CD4-positive, alpha-beta T cell (primary cell): ENCODE measurements at regions not wholly inside any gene's neighbourhood (a gene's known extent, or its start where the extent isn't known, plus 50 kb on each side); places are given as distances from the start of the nearest gene placed in this dataset.

ENCODE experiments used
- ATAC-seq: fragments of 200-7000 bp; cut with Tn5 transposase; one replicate; pipeline ENCODE4 v1.10.0; 2022; ENCODE audit warnings: mild to moderate bottlenecking; ENCODE audit not compliant: poor library complexity
- CTCF ChIA-PET: fragments of 350-600 bp; sonication (Branson Sonifier 250); formaldehyde crosslinking; loops from one replicate; lab custom pipeline; 2021; ENCODE audit warnings: antibody characterized with exemption, inconsistent platforms; lab: Charles Lee
- POLR2A ChIA-PET: fragments of 350-600 bp; sonication (Branson Sonifier 250); formaldehyde crosslinking; loops from one replicate; lab custom pipeline; 2021; ENCODE audit warnings: antibody characterized with exemption, inconsistent platforms; lab: Charles Lee
- DNase-seq, 14 experiments: peaks; one replicate each; pipeline ENCODE4 v3.0.0-alpha.2; 2013 to 2020; ENCODE audit warnings: mixed read lengths in 2 of 14
- H3K27ac ChIP-seq, 2 donors: one replicate each; pipeline versions ENCODE4 v1.5.1 to v1.7.0; 2013; ENCODE audit warnings: low read length in 2 of 2, low read depth in 1 of 2, mild to moderate bottlenecking in 1 of 2
- H3K27me3 ChIP-seq, 2 experiments: 1 replicate in 1 of 2; 2 replicates in 1 of 2; pipeline versions ENCODE4 v1.6.1 to v1.7.0; 2013; ENCODE audit warnings: low read length in 2 of 2, control low read depth in 1 of 2, mild to moderate bottlenecking in 1 of 2, moderate library complexity in 1 of 2; ENCODE audit not compliant: insufficient read depth in 2 of 2, control insufficient read depth in 1 of 2
- H3K36me3 ChIP-seq: one replicate; pipeline ENCODE4 v1.6.1; 2013; ENCODE audit warnings: low read length, control low read depth; ENCODE audit not compliant: insufficient read depth
- H3K4me1 ChIP-seq: one replicate; pipeline ENCODE4 v1.6.1; 2013; ENCODE audit warnings: low read length, control low read depth; ENCODE audit not compliant: insufficient read depth
- H3K4me3 ChIP-seq: one replicate; pipeline ENCODE4 v1.5.1; 2013; ENCODE audit warnings: mild to moderate bottlenecking, low read length, moderate library complexity
- H3K9me3 ChIP-seq, 2 experiments: 1 replicate in 1 of 2; 2 replicates in 1 of 2; pipeline versions ENCODE4 v1.6.1 to v1.7.0; 2013; ENCODE audit warnings: low read length in 2 of 2, mild to moderate bottlenecking in 2 of 2, control low read depth in 1 of 2, moderate library complexity in 1 of 2; ENCODE audit not compliant: control insufficient read depth in 1 of 2, insufficient read depth in 1 of 2
- H3K27ac Mint-ChIP-seq: one replicate; pipeline ENCODE4 v1.8.0; 2020; ENCODE audit warnings: mixed read lengths
- H3K27me3 Mint-ChIP-seq: one replicate; pipeline ENCODE4 v1.8.0; 2021; ENCODE audit warnings: mixed read lengths
- H3K36me3 Mint-ChIP-seq: one replicate; pipeline ENCODE4 v1.8.0; 2021; ENCODE audit warnings: low read depth, mixed read lengths
- H3K4me1 Mint-ChIP-seq: one replicate; pipeline ENCODE4 v1.8.0; 2021; ENCODE audit warnings: low read depth, mixed read lengths
- H3K4me3 Mint-ChIP-seq: one replicate; pipeline ENCODE4 v1.8.0; 2020; ENCODE audit warnings: mild to moderate bottlenecking, mixed read lengths
- H3K9me3 Mint-ChIP-seq: one replicate; pipeline ENCODE4 v1.8.0; 2020; ENCODE audit warnings: mixed read lengths
- intact Hi-C, 2 experiments: fragments of 100-400 bp; cut with DNase I in 1 of 2; cut with micrococcal nuclease in 1 of 2; formaldehyde crosslinking; loops; one replicate each; pipeline versions ENCODE4 v1.15.1 to v1.9.0; 2023 to 2025; cut with DNase I, micrococcal nuclease
- TF ChIP-seq, protein P1 (sequence below): fragments of 200-600 bp; IDR thresholded peaks from one replicate; pipeline ENCODE4 v1.8.0; 2022; ENCODE audit warnings: antibody characterized with exemption, mild to moderate bottlenecking

DNA sequence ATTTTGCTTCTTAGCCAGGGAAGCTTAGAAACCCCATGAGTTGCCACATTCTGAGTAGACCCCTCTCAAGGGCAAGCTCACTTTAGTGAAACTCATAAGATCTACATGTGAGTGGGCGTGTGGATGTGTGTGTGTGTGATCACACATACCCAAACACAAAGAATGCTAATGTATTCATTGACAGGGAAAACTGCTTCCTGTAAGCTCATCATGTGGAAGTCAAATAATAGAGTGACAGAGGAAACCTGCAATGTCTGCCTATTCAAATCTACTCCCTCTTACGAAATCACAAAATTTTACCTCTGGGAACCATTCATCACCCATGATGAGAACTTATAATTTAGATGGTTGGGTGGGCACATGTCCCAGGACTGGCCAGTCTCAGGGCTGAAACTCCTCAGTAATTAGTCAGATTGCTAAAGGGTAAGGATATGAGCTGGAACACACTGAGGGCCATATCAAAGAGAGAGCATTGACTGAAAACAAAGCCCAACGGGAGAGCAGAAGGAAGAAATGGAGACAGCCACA is 94.5 kb upstream of the CCDC150 start:
- Histone ChIP-seq H3K36me3 (no peaks in the 10 kb centered on the region), H3K27ac (no peak overlapping the region), H3K27me3 (no peaks in the 10 kb centered on the region), H3K9me3 (no peaks in the 10 kb centered on the region), H3K4me3 (no peak overlapping the region), H3K4me1 (no peaks in the 10 kb centered on the region)
- no peak overlapping the region for H3K27ac Mint-ChIP-seq
- ChIA-PET CTCF (no interaction called here), POLR2A (no interaction called here)
- H3K36me3 Mint-ChIP-seq, result no peaks in the 10 kb centered on the region
- peaks cover 34% of the 10 kb centered on the region for H3K27me3 Mint-ChIP-seq
- DNase-seq (no peak), ATAC-seq (no peak)
- H3K9me3 Mint-ChIP-seq, result no peaks in the 10 kb centered on the region
- H3K4me3 Mint-ChIP-seq, result no peak overlapping the region
- intact Hi-C loops, result no loop called here
- no peaks in the 10 kb centered on the region for H3K4me1 Mint-ChIP-seq
- TF ChIP-seq, protein P1, sequence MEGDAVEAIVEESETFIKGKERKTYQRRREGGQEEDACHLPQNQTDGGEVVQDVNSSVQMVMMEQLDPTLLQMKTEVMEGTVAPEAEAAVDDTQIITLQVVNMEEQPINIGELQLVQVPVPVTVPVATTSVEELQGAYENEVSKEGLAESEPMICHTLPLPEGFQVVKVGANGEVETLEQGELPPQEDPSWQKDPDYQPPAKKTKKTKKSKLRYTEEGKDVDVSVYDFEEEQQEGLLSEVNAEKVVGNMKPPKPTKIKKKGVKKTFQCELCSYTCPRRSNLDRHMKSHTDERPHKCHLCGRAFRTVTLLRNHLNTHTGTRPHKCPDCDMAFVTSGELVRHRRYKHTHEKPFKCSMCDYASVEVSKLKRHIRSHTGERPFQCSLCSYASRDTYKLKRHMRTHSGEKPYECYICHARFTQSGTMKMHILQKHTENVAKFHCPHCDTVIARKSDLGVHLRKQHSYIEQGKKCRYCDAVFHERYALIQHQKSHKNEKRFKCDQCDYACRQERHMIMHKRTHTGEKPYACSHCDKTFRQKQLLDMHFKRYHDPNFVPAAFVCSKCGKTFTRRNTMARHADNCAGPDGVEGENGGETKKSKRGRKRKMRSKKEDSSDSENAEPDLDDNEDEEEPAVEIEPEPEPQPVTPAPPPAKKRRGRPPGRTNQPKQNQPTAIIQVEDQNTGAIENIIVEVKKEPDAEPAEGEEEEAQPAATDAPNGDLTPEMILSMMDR, result no peak

DNA sequence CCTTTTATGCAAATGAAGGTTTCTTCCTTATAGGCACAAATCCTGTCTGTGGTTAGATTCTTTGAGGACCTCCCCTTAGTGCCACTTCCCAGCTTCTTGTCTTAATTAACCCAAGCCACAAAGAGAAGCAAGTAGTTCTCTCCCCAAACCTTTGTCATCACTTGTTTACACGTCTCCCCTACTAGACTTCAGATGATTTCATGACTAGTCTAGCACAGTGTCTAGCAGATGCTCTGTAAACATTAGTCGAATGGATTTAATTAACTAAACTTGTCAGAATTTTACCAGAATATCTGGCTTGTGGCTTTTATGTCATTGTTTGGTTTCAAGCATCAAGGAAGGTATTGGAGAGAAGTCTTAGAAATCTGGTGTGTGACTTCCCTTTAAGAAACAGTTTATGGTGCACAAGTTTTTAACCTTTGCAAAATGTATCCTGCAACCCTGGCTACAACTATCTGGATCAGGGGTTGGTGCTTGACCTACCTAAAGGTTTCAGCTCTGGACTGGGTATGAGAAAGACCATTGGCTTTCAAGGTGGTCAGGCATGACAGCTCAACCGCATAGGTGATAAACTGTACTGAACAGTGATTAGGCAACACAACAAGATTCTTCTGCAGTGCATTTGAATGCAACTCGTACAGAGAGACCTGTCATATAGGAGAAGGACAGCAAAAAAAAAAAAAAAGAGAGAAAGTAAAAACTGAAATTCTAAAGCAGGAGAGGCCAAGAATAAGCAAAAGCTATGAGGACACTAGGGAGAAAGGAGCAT is 93.2 kb upstream of the CCDC150 start:
- Histone ChIP-seq H3K4me1 (no peaks in the 10 kb centered on the region), H3K27ac (no peak overlapping the region), H3K9me3 (no peaks in the 10 kb centered on the region), H3K27me3 (no peaks in the 10 kb centered on the region), H3K4me3 (no peak overlapping the region), H3K36me3 (no peaks in the 10 kb centered on the region)
- peaks cover 28% of the 10 kb centered on the region for H3K27me3 Mint-ChIP-seq
- no peaks in the 10 kb centered on the region for H3K4me1 Mint-ChIP-seq
- DNase-seq (no peak), ATAC-seq (no peak)
- intact Hi-C loops, result no loop called here
- no peak overlapping the region for H3K4me3 Mint-ChIP-seq
- TF ChIP-seq, protein P1, result no peak
- no peaks in the 10 kb centered on the region for H3K9me3 Mint-ChIP-seq
- no peak overlapping the region for H3K27ac Mint-ChIP-seq
- no peaks in the 10 kb centered on the region for H3K36me3 Mint-ChIP-seq
- POLR2A ChIA-PET, result no interaction called here
- CTCF ChIA-PET, result no interaction called here

DNA sequence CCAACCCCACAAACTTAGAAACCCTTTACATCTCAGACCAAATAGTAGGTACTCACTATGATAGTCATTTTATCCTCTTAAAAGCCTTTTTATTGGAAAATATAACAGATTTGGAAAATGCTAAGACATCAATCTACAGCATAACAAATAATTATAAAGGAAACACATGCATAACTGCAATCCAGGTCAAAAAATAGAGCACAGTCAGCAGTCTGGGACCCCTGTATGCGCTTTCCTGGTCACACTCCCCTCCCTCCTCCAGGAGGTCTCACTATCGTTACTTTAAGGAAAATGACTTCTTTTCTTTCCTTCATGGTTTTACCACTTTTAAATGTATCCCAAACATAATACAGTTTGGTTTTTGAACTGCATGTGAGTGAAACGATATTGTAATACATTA is 90.5 kb upstream of the CCDC150 start:
- CTCF ChIA-PET, result no interaction called here
- H3K9me3 ChIP-seq, result no peaks in the 10 kb centered on the region
- no peak overlapping the region for H3K4me3 ChIP-seq
- Mint-ChIP-seq H3K27me3 (peaks cover 28% of the 10 kb centered on the region), H3K36me3 (no peaks in the 10 kb centered on the region), H3K4me1 (no peaks in the 10 kb centered on the region), H3K27ac (no peak overlapping the region), H3K9me3 (no peaks in the 10 kb centered on the region), H3K4me3 (no peak overlapping the region)
- intact Hi-C loops, result no loop called here
- TF ChIP-seq, protein P1, result no peak
- POLR2A ChIA-PET, result no interaction called here
- H3K27me3 ChIP-seq, result no peaks in the 10 kb centered on the region
- no peak for DNase-seq
- H3K27ac ChIP-seq, result no peak overlapping the region
- no peak for ATAC-seq
- H3K4me1 ChIP-seq, result no peaks in the 10 kb centered on the region
- H3K36me3 ChIP-seq, result no peaks in the 10 kb centered on the region
